ENCODE measurements at regions not wholly inside any gene's neighbourhood (a gene's known extent, or its start where the extent isn't known, plus 50 kb on each side); places are given as distances from the start of the nearest gene placed in this dataset.

DNA sequence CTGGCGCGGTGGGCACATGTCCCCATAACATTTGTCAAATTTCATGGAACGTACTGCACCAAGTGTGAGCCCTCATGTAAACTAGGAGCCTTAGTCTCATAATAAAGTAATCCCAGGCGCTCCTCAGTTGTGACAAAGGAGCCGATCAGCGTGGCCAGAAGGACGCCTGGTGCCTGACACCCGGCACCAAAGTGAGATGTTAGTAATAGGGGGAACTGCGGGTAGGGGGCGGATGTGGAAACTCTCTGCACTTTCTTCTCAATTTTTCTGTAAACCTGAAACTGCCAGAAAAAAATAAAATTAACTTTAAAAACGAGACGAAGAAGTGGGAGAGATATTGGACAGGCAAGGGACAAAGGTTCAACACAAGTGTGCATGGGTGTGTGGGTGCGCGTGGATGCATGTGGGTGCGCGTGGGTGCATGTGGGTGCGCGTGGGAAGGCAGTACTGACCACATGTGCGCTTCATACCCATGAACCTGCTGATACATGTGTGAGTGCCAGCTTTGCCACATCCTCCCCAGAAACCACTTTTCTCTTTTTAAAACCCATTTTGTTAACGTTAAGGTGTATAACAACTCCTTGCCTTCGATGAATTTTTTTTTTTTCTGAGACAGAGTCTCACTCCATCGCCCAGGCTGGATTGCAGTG is 55.4 kb upstream of the LINC01488 start:
- Histone ChIP-seq H3K27me3 (ENCODE audit: control insufficient read depth, insufficient read depth, low read length) (0 out of 2 replicates have a peak, but pooled peaks cover 2% of the 10 kb centered on the region), H3K18ac (ENCODE audit: low read depth, low read length) (no peak overlapping the region), H3K56ac (ENCODE audit: extremely low read depth, insufficient read depth, low read length) (no peak overlapping the region), H3K23ac (ENCODE audit: low read depth, low read length) (no peak overlapping the region), H2BK120ac (ENCODE audit: low read depth, low read length) (no peak overlapping the region), H3K27ac (ENCODE audit: insufficient read depth, low read length) (no peak overlapping the region), H3K9ac (ENCODE audit: low read depth, low read length) (no peak overlapping the region), H4K8ac (ENCODE audit: low read depth in 2 of 2, low read length in 2 of 2) (no peak overlapping the region), H4K20me1 (ENCODE audit: insufficient read depth, low read length) (no peaks in the 10 kb centered on the region), H2BK15ac (ENCODE audit: low read depth, low read length) (no peak overlapping the region), H4K91ac (ENCODE audit: insufficient read depth, low read depth, low read length) (no peak overlapping the region), H3K4me3 (ENCODE audit: insufficient read depth, low read depth, low read length) (no peak overlapping the region), H2AK9ac (replicated peaks; ENCODE audit: low read depth, low read length, poor library complexity) (no peak overlapping the region), H3K4me2 (ENCODE audit: low read depth, low read length) (no peak overlapping the region), H2AK5ac (ENCODE audit: low read depth, low read length) (peak overlapping the region; percentile 75), H3K4me1 (ENCODE audit: control insufficient read depth, insufficient read depth, low read length) (peaks cover 2% of the 10 kb centered on the region; the same call in 1 of the 2 replicates), H3K36me3 (ENCODE audit: control insufficient read depth, insufficient read depth, low read length) (no peaks in the 10 kb centered on the region), H2AFZ (replicated peaks; ENCODE audit: low read length, poor library complexity) (no peak overlapping the region), H4K5ac (ENCODE audit: low read depth, low read length) (no peak overlapping the region), H3K79me1 (ENCODE audit: low read depth in 1 of 2, low read length in 2 of 2) (0 out of 4 replicates have a peak, but pooled peaks cover 0 to under 1% of the 10 kb centered on the region in 2 experiments), H3K14ac (replicated peaks; ENCODE audit: low read depth, low read length) (no peak overlapping the region), H3K4ac (ENCODE audit: low read depth, low read length) (no peak overlapping the region), H3K9me1 (ENCODE audit: insufficient read depth, low read length) (peaks cover 10% of the 10 kb centered on the region), H3K9me3 (ENCODE audit: control insufficient read depth, insufficient read depth, low read length) (peaks cover 3% of the 10 kb centered on the region), H2BK20ac (ENCODE audit: low read depth, low read length) (no peak overlapping the region), H2BK5ac (ENCODE audit: low read depth, low read length, poor library complexity, severe bottlenecking) (no peak overlapping the region)
- in situ Hi-C loops (cut with MboI; ENCODE audit: low sequenced_read_pairs) = no loop called here
- BruUV-seq (replicated peaks) = no TSS peak
- TF ChIP-seq MAZ (IDR thresholded peaks at IDR 0.05; ENCODE audit: borderline replicate concordance, low read depth, low read length) (no peak), FOS (IDR thresholded peaks at IDR 0.05; ENCODE audit: low read depth, low read length) (no peak), RCOR1 (IDR thresholded peaks at IDR 0.05; ENCODE audit: insufficient replicate concordance, low read length) (no peak), POLR2A (IDR thresholded peaks at IDR 0.05; ENCODE audit: low read depth, low read length) (no peak), MAFK (IDR thresholded peaks at IDR 0.05; ENCODE audit: low read depth, low read length) (no peak), NFE2L2 (IDR thresholded peaks at IDR 0.05; ENCODE audit: low read depth, low read length) (no peak), RAD21 (IDR thresholded peaks at IDR 0.05; ENCODE audit: low read length) (no peak), RFX5 (IDR thresholded peaks at IDR 0.05; ENCODE audit: low read depth, low read length) (no peak), BHLHE40 (IDR thresholded peaks at IDR 0.05; ENCODE audit: low read depth, low read length) (no peak), CHD1 (IDR thresholded peaks at IDR 0.05; ENCODE audit: low read depth, low read length) (no peak), SMC3 (IDR thresholded peaks at IDR 0.05; ENCODE audit: low read depth, low read length) (no peak), ELK1 (IDR thresholded peaks at IDR 0.05; ENCODE audit: borderline replicate concordance, low read depth, low read length) (no peak), CEBPB (IDR thresholded peaks at IDR 0.05; ENCODE audit: low read depth, low read length) (no peak), USF2 (IDR thresholded peaks at IDR 0.05; ENCODE audit: low read depth, low read length) (no peak), MXI1 (IDR thresholded peaks at IDR 0.05; ENCODE audit: borderline replicate concordance, low read depth, low read length) (no peak)
- TF ChIP-seq, protein P1, sequence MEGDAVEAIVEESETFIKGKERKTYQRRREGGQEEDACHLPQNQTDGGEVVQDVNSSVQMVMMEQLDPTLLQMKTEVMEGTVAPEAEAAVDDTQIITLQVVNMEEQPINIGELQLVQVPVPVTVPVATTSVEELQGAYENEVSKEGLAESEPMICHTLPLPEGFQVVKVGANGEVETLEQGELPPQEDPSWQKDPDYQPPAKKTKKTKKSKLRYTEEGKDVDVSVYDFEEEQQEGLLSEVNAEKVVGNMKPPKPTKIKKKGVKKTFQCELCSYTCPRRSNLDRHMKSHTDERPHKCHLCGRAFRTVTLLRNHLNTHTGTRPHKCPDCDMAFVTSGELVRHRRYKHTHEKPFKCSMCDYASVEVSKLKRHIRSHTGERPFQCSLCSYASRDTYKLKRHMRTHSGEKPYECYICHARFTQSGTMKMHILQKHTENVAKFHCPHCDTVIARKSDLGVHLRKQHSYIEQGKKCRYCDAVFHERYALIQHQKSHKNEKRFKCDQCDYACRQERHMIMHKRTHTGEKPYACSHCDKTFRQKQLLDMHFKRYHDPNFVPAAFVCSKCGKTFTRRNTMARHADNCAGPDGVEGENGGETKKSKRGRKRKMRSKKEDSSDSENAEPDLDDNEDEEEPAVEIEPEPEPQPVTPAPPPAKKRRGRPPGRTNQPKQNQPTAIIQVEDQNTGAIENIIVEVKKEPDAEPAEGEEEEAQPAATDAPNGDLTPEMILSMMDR (conservative IDR thresholded peaks at IDR 0.05; ENCODE audit: low read depth, low read length) = no peak
- ChIA-PET CTCF (no interaction called here), POLR2A (ENCODE audit: unreplicated experiment) (no interaction called here)
- DNase-seq (no peak), ATAC-seq (ENCODE audit: low read depth) (no peak)
- dilution Hi-C loops (cut with HindIII; ENCODE audit: low sequenced_read_pairs, unreplicated experiment) = no loop called here
- 90% methylated on average over 6 of the region's 22 CpGs; no CpG with 5 or more reads in 1 of the 2 experiments for WGBS, 2 experiments (ENCODE audit: extremely low coverage in 2 of 2, insufficient read length in 1 of 2)
- intact Hi-C loops (cut with micrococcal nuclease) = no loop called here

Data from IMR-90 (cell line).